ENCODE measurements at regions not wholly inside any gene's neighbourhood (a gene's known extent, or its start where the extent isn't known, plus 50 kb on each side); places are given as distances from the start of the nearest gene placed in this dataset.

DNA sequence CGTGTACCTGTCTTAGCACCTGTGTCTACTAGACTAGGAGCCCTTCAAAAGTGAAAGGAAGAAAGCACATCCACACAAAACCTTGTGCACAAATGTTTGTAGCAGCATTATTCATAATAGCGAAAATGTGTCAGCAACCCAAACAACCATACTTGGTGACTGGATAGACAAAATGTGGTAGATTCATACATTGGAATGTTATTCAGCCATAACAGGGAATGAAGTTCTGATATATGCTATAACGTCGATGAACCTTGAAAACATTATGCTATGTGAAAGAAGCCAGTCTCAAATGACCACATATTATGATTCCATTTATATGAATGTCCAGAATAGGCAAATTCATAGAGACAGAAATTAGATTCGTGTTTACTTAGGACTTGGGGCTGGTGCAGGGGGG, 57.8 kb upstream of the LARP1 start:
- TF ChIP-seq, protein P1, sequence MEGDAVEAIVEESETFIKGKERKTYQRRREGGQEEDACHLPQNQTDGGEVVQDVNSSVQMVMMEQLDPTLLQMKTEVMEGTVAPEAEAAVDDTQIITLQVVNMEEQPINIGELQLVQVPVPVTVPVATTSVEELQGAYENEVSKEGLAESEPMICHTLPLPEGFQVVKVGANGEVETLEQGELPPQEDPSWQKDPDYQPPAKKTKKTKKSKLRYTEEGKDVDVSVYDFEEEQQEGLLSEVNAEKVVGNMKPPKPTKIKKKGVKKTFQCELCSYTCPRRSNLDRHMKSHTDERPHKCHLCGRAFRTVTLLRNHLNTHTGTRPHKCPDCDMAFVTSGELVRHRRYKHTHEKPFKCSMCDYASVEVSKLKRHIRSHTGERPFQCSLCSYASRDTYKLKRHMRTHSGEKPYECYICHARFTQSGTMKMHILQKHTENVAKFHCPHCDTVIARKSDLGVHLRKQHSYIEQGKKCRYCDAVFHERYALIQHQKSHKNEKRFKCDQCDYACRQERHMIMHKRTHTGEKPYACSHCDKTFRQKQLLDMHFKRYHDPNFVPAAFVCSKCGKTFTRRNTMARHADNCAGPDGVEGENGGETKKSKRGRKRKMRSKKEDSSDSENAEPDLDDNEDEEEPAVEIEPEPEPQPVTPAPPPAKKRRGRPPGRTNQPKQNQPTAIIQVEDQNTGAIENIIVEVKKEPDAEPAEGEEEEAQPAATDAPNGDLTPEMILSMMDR (IDR thresholded peaks at IDR 0.05): no peak
- TF ChIP-seq POLR2A (IDR thresholded peaks at IDR 0.05): no peak

Data from esophagus squamous epithelium (tissue), 4 donors.